ENCODE measurements at regions not wholly inside any gene's neighbourhood (a gene's known extent, or its start where the extent isn't known, plus 50 kb on each side); places are given as distances from the start of the nearest gene placed in this dataset.
A peak's percentile ranks its signal among the peaks of the same experiment; 100 is the strongest.

DNA sequence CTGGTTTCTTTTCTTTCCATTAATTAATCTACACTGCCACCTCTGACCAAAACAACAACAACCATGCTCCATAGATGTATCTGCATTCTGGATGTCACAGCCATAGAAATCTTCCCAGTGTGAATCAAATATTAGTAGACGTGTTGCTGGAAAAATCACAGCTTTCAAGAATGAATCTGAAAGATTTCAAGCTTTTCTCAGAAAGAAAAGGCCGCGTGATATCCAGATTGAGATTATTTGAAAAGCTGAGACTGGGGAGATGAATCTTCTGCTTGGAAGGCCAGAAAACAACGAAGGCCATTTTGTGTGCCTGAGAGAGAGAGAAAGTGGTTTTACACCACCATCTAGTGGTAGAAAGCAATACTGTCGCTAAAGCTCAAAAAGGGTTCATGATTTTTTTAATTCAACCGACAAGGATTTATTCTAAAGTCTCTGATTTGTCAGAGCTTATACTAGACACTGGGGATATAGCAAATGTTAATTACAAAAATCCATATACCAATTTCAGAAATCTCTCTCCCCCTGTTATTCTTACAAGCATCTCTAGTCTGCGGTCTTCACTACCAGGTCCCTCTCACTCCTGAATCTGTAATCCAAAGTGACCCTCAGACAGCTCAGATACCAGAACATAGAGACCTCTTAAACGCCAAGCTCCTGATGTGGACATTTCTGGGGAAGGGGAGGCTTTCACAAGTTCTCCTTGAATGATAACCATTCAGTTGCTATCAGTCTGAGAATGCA lies 87.5 kb upstream of the SGIP1 start:
- intact Hi-C loops (cut with micrococcal nuclease) = loop anchor here (5.0 kb wide), 4 partner anchors 69 to 489 kb away; no protein-coding TSS in a partner anchor
- peak overlapping the region in 1 of 3 experiments; percentile 7 for H3K4me3 ChIP-seq (replicated peaks in 1 of 3; ENCODE audit: low read depth in 2 of 3, low read length in 3 of 3)

DNA sequence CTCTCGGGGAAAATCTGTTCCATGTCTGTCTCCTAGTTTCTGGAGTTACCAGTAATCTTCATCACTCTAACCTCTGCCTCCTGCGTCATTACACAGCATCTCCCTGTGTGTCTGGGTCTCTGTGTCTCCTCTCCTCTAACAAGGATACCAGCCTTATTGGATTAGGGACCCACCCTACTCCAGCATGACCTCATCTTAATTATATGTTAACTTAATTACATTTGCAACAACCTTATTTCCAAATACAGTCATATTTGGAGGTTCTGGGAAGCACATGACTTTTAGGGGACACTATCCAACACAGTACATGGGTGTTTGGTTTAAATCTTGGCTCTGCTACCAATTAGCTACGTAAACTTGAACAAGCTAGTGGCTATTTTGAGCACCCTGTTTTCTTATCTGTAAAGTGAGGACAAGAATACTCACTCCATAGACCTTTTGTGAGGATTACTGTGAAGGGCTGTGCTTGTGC lies 83.9 kb upstream of the SGIP1 start:
- Histone ChIP-seq H3K27ac (ENCODE audit: low read depth in 1 of 2, low read length in 2 of 2) (no peak overlapping the region), H3K27me3 (ENCODE audit: control insufficient read depth in 2 of 2, insufficient read depth in 2 of 2, low read length in 2 of 2) (no peaks in the 10 kb centered on the region), H3K36me3 (replicated peaks in 1 of 2; ENCODE audit: control insufficient read depth in 1 of 2, insufficient read depth in 2 of 2, low read length in 2 of 2) (no peaks in the 10 kb centered on the region), H4K20me1 (ENCODE audit: insufficient read depth, low read length) (no peaks in the 10 kb centered on the region), H2AFZ (ENCODE audit: insufficient read depth, low read depth, low read length, poor library complexity, severe bottlenecking) (peak overlapping the region; percentile 0), H3K9me3 (replicated peaks in 1 of 2; ENCODE audit: control insufficient read depth in 1 of 2, insufficient read depth in 1 of 2, low read length in 2 of 2) (no peaks in the 10 kb centered on the region), H3K79me2 (ENCODE audit: insufficient read depth, low read length) (no peaks in the 10 kb centered on the region), H3K4me1 (ENCODE audit: control insufficient read depth in 1 of 2, insufficient read depth in 2 of 2, low read length in 2 of 2) (peaks cover 13% of the 10 kb centered on the region in 2 donors), H3K9ac (ENCODE audit: insufficient read depth, low read length, poor library complexity, severe bottlenecking) (no peak overlapping the region), H3K4me2 (replicated peaks; ENCODE audit: extremely low read depth, low read length, poor library complexity, severe bottlenecking) (no peak overlapping the region), H3K4me3 (replicated peaks in 1 of 3; ENCODE audit: low read depth in 2 of 3, low read length in 3 of 3) (no peak overlapping the region)
- H3K4me3 Mint-ChIP-seq = no peak overlapping the region
- H3K9me3 Mint-ChIP-seq = peaks cover 0 to 2% (median 0%) of the 10 kb centered on the region in 7 donors
- peaks cover 16% of the 10 kb centered on the region for H3K4me1 Mint-ChIP-seq
- DNase-seq = no peak
- intact Hi-C loops (cut with micrococcal nuclease) = no loop called here
- no peak overlapping the region for H3K27ac Mint-ChIP-seq
- peaks cover 0 to 2% (median 0%) of the 10 kb centered on the region in 3 donors for H3K27me3 Mint-ChIP-seq (ENCODE audit: low read depth in 3 of 3)
- 100% methylated on average over 1 of the region's 3 CpGs for WGBS (ENCODE audit: insufficient coverage)
- no peaks in the 10 kb centered on the region for H3K36me3 Mint-ChIP-seq
- TF ChIP-seq, protein P1, sequence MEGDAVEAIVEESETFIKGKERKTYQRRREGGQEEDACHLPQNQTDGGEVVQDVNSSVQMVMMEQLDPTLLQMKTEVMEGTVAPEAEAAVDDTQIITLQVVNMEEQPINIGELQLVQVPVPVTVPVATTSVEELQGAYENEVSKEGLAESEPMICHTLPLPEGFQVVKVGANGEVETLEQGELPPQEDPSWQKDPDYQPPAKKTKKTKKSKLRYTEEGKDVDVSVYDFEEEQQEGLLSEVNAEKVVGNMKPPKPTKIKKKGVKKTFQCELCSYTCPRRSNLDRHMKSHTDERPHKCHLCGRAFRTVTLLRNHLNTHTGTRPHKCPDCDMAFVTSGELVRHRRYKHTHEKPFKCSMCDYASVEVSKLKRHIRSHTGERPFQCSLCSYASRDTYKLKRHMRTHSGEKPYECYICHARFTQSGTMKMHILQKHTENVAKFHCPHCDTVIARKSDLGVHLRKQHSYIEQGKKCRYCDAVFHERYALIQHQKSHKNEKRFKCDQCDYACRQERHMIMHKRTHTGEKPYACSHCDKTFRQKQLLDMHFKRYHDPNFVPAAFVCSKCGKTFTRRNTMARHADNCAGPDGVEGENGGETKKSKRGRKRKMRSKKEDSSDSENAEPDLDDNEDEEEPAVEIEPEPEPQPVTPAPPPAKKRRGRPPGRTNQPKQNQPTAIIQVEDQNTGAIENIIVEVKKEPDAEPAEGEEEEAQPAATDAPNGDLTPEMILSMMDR (IDR thresholded peaks at IDR 0.05) = no peak

More for the DNA sequence above, 87.5 kb upstream of the SGIP1 start:
- no peaks in the 10 kb centered on the region for H3K27me3 ChIP-seq (ENCODE audit: control insufficient read depth in 2 of 2, insufficient read depth in 2 of 2, low read length in 2 of 2)
- Mint-ChIP-seq H3K27ac (peak overlapping the region; percentile 77 to 94 (median 82)), H3K27me3 (ENCODE audit: low read depth in 3 of 3) (peaks cover 0 to 2% (median 0%) of the 10 kb centered on the region in 3 donors), H3K36me3 (no peaks in the 10 kb centered on the region), H3K9me3 (no peaks in the 10 kb centered on the region), H3K4me3 (peak overlapping the region in 1 of 2 donors; percentile 48), H3K4me1 (peaks cover 27% of the 10 kb centered on the region)
- H3K4me2 ChIP-seq (replicated peaks; ENCODE audit: extremely low read depth, low read length, poor library complexity, severe bottlenecking) = peak overlapping the region; percentile 50
- TF ChIP-seq, protein P1 (IDR thresholded peaks at IDR 0.05) = peak; percentile 81
- no peaks in the 10 kb centered on the region for H3K36me3 ChIP-seq (replicated peaks in 1 of 2; ENCODE audit: control insufficient read depth in 1 of 2, insufficient read depth in 2 of 2, low read length in 2 of 2)
- no peak overlapping the region for H3K9ac ChIP-seq (ENCODE audit: insufficient read depth, low read length, poor library complexity, severe bottlenecking)
- DNase-seq = peak; percentile 67 to 73 (median 72)
- WGBS (ENCODE audit: insufficient coverage) = 40% methylated on average over 5 of the region's 8 CpGs
- peak overlapping the region in 1 of 2 donors; percentile 60 for H3K27ac ChIP-seq (ENCODE audit: low read depth in 1 of 2, low read length in 2 of 2)
- H3K79me2 ChIP-seq (ENCODE audit: insufficient read depth, low read length) = no peaks in the 10 kb centered on the region
- peak overlapping the region; percentile 62 for H2AFZ ChIP-seq (ENCODE audit: insufficient read depth, low read depth, low read length, poor library complexity, severe bottlenecking)
- H3K4me1 ChIP-seq (ENCODE audit: control insufficient read depth in 1 of 2, insufficient read depth in 2 of 2, low read length in 2 of 2) = peaks cover 13% of the 10 kb centered on the region in 2 donors
- no peaks in the 10 kb centered on the region for H4K20me1 ChIP-seq (ENCODE audit: insufficient read depth, low read length)
- no peaks in the 10 kb centered on the region for H3K9me3 ChIP-seq (replicated peaks in 1 of 2; ENCODE audit: control insufficient read depth in 1 of 2, insufficient read depth in 1 of 2, low read length in 2 of 2)
